ENCODE measurements at regions not wholly inside any gene's neighbourhood (a gene's known extent, or its start where the extent isn't known, plus 50 kb on each side); places are given as distances from the start of the nearest gene placed in this dataset.

GRCh38 chr11:62068730-62069129 is 55.1 kb upstream of the INCENP start (continued):
- TF ChIP-seq RXRA (IDR thresholded peaks at IDR 0.05) (no peak), RAD21 (IDR thresholded peaks at IDR 0.05) (no peak)
- TF ChIP-seq, protein P1, sequence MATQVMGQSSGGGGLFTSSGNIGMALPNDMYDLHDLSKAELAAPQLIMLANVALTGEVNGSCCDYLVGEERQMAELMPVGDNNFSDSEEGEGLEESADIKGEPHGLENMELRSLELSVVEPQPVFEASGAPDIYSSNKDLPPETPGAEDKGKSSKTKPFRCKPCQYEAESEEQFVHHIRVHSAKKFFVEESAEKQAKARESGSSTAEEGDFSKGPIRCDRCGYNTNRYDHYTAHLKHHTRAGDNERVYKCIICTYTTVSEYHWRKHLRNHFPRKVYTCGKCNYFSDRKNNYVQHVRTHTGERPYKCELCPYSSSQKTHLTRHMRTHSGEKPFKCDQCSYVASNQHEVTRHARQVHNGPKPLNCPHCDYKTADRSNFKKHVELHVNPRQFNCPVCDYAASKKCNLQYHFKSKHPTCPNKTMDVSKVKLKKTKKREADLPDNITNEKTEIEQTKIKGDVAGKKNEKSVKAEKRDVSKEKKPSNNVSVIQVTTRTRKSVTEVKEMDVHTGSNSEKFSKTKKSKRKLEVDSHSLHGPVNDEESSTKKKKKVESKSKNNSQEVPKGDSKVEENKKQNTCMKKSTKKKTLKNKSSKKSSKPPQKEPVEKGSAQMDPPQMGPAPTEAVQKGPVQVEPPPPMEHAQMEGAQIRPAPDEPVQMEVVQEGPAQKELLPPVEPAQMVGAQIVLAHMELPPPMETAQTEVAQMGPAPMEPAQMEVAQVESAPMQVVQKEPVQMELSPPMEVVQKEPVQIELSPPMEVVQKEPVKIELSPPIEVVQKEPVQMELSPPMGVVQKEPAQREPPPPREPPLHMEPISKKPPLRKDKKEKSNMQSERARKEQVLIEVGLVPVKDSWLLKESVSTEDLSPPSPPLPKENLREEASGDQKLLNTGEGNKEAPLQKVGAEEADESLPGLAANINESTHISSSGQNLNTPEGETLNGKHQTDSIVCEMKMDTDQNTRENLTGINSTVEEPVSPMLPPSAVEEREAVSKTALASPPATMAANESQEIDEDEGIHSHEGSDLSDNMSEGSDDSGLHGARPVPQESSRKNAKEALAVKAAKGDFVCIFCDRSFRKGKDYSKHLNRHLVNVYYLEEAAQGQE (IDR thresholded peaks at IDR 0.05): no peak

GRCh38 chr11:62067741-62068140 is 56.1 kb upstream of the INCENP start:
- H3K36me3 ChIP-seq (ENCODE audit: control insufficient read depth in 4 of 4, insufficient read depth in 3 of 4, low read depth in 1 of 4, low read length in 3 of 4): no peaks in the 10 kb centered on the region
- no peaks in the 10 kb centered on the region for H3K27me3 ChIP-seq (ENCODE audit: control insufficient read depth in 4 of 4, insufficient read depth in 4 of 4, low read length in 3 of 4)
- H3K27ac ChIP-seq (ENCODE audit: low read depth in 1 of 2, low read length in 2 of 2): no peak overlapping the region
- no peak overlapping the region for H3K4me3 ChIP-seq (ENCODE audit: low read depth in 1 of 3, low read length in 3 of 3)
- no peaks in the 10 kb centered on the region for H3K9me3 ChIP-seq (ENCODE audit: control insufficient read depth in 4 of 4, low read length in 3 of 4)
- no peak overlapping the region for H3K9ac ChIP-seq (ENCODE audit: low read depth in 1 of 2, low read length in 2 of 2)
- TF ChIP-seq MAX (IDR thresholded peaks at IDR 0.05) (no peak), FOXA2 (IDR thresholded peaks at IDR 0.05) (no peak), HNF4G (IDR thresholded peaks at IDR 0.05) (no peak), SP1 (IDR thresholded peaks at IDR 0.05) (no peak), RAD21 (IDR thresholded peaks at IDR 0.05) (no peak), FOXA1 (IDR thresholded peaks at IDR 0.05) (no peak), NR2F2 (IDR thresholded peaks at IDR 0.05) (no peak), TAF1 (conservative IDR thresholded peaks at IDR 0.05) (no peak), YY1 (IDR thresholded peaks at IDR 0.05) (no peak)
- TF ChIP-seq, protein P1 (IDR thresholded peaks at IDR 0.05): no peak
- DNase-seq (ENCODE audit: low spot score): no peak
- H3K4me1 ChIP-seq (ENCODE audit: control insufficient read depth in 4 of 4, insufficient read depth in 4 of 4, low read length in 3 of 4): no peaks in the 10 kb centered on the region
- 93% methylated on average over 8 of the region's 8 CpGs for WGBS

GRCh38 chr11:62064221-62064620 is 59.6 kb upstream of the INCENP start:
- TF ChIP-seq FOXA2 (IDR thresholded peaks at IDR 0.05): no peak
- Histone ChIP-seq H3K9ac (ENCODE audit: low read depth in 1 of 2, low read length in 2 of 2) (no peak overlapping the region), H3K4me3 (ENCODE audit: low read depth in 1 of 3, low read length in 3 of 3) (no peak overlapping the region), H3K27me3 (ENCODE audit: control insufficient read depth in 4 of 4, insufficient read depth in 4 of 4, low read length in 3 of 4) (no peaks in the 10 kb centered on the region), H3K27ac (ENCODE audit: low read depth in 1 of 2, low read length in 2 of 2) (no peak overlapping the region), H3K4me1 (ENCODE audit: control insufficient read depth in 4 of 4, insufficient read depth in 4 of 4, low read length in 3 of 4) (no peaks in the 10 kb centered on the region), H3K36me3 (ENCODE audit: control insufficient read depth in 4 of 4, insufficient read depth in 3 of 4, low read depth in 1 of 4, low read length in 3 of 4) (no peaks in the 10 kb centered on the region), H3K9me3 (ENCODE audit: control insufficient read depth in 4 of 4, low read length in 3 of 4) (no peaks in the 10 kb centered on the region)
- WGBS: 96% methylated on average over 2 of the region's 2 CpGs
- DNase-seq (ENCODE audit: low spot score): no peak

All from liver (tissue), 7 donors.